Activated CD4-positive, alpha-beta memory T cell treated with anti-CD3 and anti-CD28 coated beads, Interleukin-2, amount 10 ng/mL, durations not matched to agents 7 days and 5 days (primary cell): ENCODE measurements at regions not wholly inside any gene's neighbourhood (a gene's known extent, or its start where the extent isn't known, plus 50 kb on each side); places are given as distances from the start of the nearest gene placed in this dataset.

Source experiments
- CTCF ChIA-PET: fragments of 350-600 bp; sonication (Branson Sonifier 250); formaldehyde crosslinking; loops from one replicate; lab custom pipeline; 2021; ENCODE audit warnings: antibody characterized with exemption, inconsistent platforms; lab: Charles Lee
- POLR2A ChIA-PET: fragments of 350-600 bp; sonication (Branson Sonifier 250); formaldehyde crosslinking; loops from one replicate; lab custom pipeline; 2021; ENCODE audit warnings: antibody characterized with exemption; lab: Charles Lee
- DNase-seq: peaks from one replicate; pipeline ENCODE4 v3.0.0-alpha.2; 2020
- H3K27ac Mint-ChIP-seq: one replicate; pipeline ENCODE4 v1.8.0; 2021; ENCODE audit warnings: mild to moderate bottlenecking, mixed read lengths
- H3K27me3 Mint-ChIP-seq: one replicate; pipeline ENCODE4 v1.8.0; 2021; ENCODE audit warnings: mixed read lengths
- H3K36me3 Mint-ChIP-seq: one replicate; pipeline ENCODE4 v1.8.0; 2021; ENCODE audit warnings: low read depth, mixed read lengths
- H3K4me1 Mint-ChIP-seq: one replicate; pipeline ENCODE4 v1.8.0; 2021; ENCODE audit warnings: mixed read lengths
- H3K4me3 Mint-ChIP-seq: one replicate; pipeline ENCODE4 v1.8.0; 2021; ENCODE audit warnings: mild to moderate bottlenecking, mixed read lengths
- H3K9me3 Mint-ChIP-seq: one replicate; pipeline ENCODE4 v1.8.0; 2021; ENCODE audit warnings: mixed read lengths

DNA sequence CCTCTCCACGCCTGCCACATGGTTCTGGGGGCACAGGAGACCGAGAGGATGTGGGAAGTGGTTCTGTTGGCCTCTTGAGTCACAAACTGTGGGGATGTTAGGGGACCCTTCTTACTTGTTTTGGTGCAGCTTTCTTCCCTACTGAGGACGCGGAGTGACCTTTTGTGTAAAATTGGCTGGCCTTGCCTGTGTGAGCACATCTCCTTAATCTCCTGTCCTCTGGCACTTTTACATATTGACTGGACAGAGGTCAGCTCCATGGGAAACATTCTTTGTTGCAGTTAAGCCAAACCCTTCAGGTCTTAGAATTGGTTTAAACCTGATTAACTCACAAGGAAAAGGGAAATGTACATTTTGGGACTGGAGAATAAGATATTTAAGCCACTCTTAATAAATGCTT lies 51.2 kb upstream of the TENM4 start:
- Mint-ChIP-seq H3K9me3 (no peaks in the 10 kb centered on the region), H3K27me3 (no peaks in the 10 kb centered on the region), H3K27ac (no peak overlapping the region), H3K4me3 (no peak overlapping the region), H3K36me3 (no peaks in the 10 kb centered on the region), H3K4me1 (no peaks in the 10 kb centered on the region)
- no peak for DNase-seq
- POLR2A ChIA-PET = no interaction called here
- CTCF ChIA-PET = no interaction called here
